H9 (cell line): ENCODE measurements at regions not wholly inside any gene's neighbourhood (a gene's known extent, or its start where the extent isn't known, plus 50 kb on each side); places are given as distances from the start of the nearest gene placed in this dataset.

Source experiments
- DNase-seq: peaks from one replicate; pipeline ENCODE4 v3.0.0-alpha.2; 2017
- H2AFZ ChIP-seq: one replicate; pipeline ENCODE4 v1.6.1; 2013; ENCODE audit warnings: mild to moderate bottlenecking, low read length, control low read depth, moderate library complexity
- H2AK5ac ChIP-seq: 2 replicates; pipeline ENCODE4 v1.6.1; 2013; ENCODE audit warnings: low read length, control low read depth, mixed read lengths; ENCODE audit not compliant: insufficient read length
- H2BK120ac ChIP-seq: one replicate; pipeline ENCODE4 v1.6.1; 2013; ENCODE audit warnings: low read depth, mild to moderate bottlenecking, low read length, control low read depth, inconsistent platforms; ENCODE audit not compliant: poor library complexity, severe bottlenecking
- H2BK12ac ChIP-seq: 2 replicates; pipeline ENCODE4 v1.6.1; 2013; ENCODE audit warnings: low read length, control low read depth, mixed read lengths, low read depth; ENCODE audit not compliant: insufficient read length
- H2BK15ac ChIP-seq: 2 replicates; pipeline ENCODE4 v1.6.1; 2013; ENCODE audit warnings: low read depth, low read length, control low read depth
- H2BK20ac ChIP-seq: one replicate; pipeline ENCODE4 v1.6.1; 2013; ENCODE audit warnings: low read depth, mild to moderate bottlenecking, low read length, control low read depth, inconsistent platforms; ENCODE audit not compliant: poor library complexity, severe bottlenecking
- H2BK5ac ChIP-seq: 2 replicates; pipeline ENCODE4 v1.6.1; 2013; ENCODE audit warnings: low read length, control low read depth, mixed read lengths; ENCODE audit not compliant: insufficient read length
- H3K14ac ChIP-seq: 2 replicates; pipeline ENCODE4 v1.6.1; 2013; ENCODE audit warnings: low read length, control low read depth; ENCODE audit not compliant: insufficient read depth
- H3K18ac ChIP-seq: 2 replicates; pipeline ENCODE4 v1.6.1; 2013; ENCODE audit warnings: low read depth, mild to moderate bottlenecking, mixed read lengths, low read length, control low read depth; ENCODE audit not compliant: insufficient read length
- H3K23ac ChIP-seq: 2 replicates; pipeline ENCODE4 v1.6.1; 2013; ENCODE audit warnings: low read length, control low read depth, mixed read lengths, low read depth; ENCODE audit not compliant: insufficient read length
- H3K23me2 ChIP-seq: 2 replicates; pipeline ENCODE4 v1.6.1; 2013; ENCODE audit warnings: low read depth, mild to moderate bottlenecking, mixed read lengths, low read length, control low read depth; ENCODE audit not compliant: insufficient read length, poor library complexity, severe bottlenecking
- H3K27ac ChIP-seq: 2 replicates; pipeline ENCODE4 v1.5.1; 2013; ENCODE audit warnings: low read length, control low read depth, mixed read lengths, low read depth; ENCODE audit not compliant: insufficient read length
- H3K27me3 ChIP-seq: 2 replicates; pipeline ENCODE4 v1.6.1; 2013; ENCODE audit warnings: low read length, control low read depth, inconsistent platforms; ENCODE audit not compliant: insufficient read depth
- H3K4ac ChIP-seq: 2 replicates; pipeline ENCODE4 v1.6.1; 2013; ENCODE audit warnings: low read depth, mild to moderate bottlenecking, control low read depth, inconsistent platforms, low read length, moderate library complexity
- H3K4me1 ChIP-seq: 2 replicates; pipeline ENCODE4 v1.6.1; 2013; ENCODE audit warnings: low read length, control low read depth, inconsistent platforms; ENCODE audit not compliant: insufficient read depth
- H3K4me2 ChIP-seq: 2 replicates; pipeline ENCODE4 v1.6.1; 2013; ENCODE audit warnings: low read length, control low read depth, mixed read lengths; ENCODE audit not compliant: insufficient read length, insufficient read depth
- H3K56ac ChIP-seq: 2 replicates; pipeline ENCODE4 v1.6.1; 2013; ENCODE audit warnings: low read depth, mild to moderate bottlenecking, mixed read lengths, low read length, control low read depth; ENCODE audit not compliant: insufficient read length
- H3K79me1 ChIP-seq: 2 replicates; pipeline ENCODE4 v1.6.1; 2013; ENCODE audit warnings: low read depth, mild to moderate bottlenecking, moderate library complexity, low read length, control low read depth, inconsistent platforms; ENCODE audit not compliant: insufficient read depth, poor library complexity, severe bottlenecking
- H3K79me2 ChIP-seq: 2 replicates; pipeline ENCODE4 v1.6.1; 2013; ENCODE audit warnings: low read length, control low read depth, inconsistent platforms; ENCODE audit not compliant: insufficient read depth
- H3K9ac ChIP-seq: 2 replicates; pipeline ENCODE4 v1.6.1; 2013; ENCODE audit warnings: low read length, control low read depth, mixed read lengths; ENCODE audit not compliant: insufficient read length; ENCODE audit errors: extremely low read depth
- H3K9me3 ChIP-seq: one replicate; pipeline ENCODE4 v1.6.1; 2013; ENCODE audit warnings: low read depth, low read length, inconsistent platforms; ENCODE audit not compliant: control insufficient read depth
- H3T11ph ChIP-seq: one replicate; pipeline ENCODE4 v1.6.1; 2013; ENCODE audit warnings: mild to moderate bottlenecking, low read length, control low read depth, inconsistent platforms
- H4K20me1 ChIP-seq: one replicate; pipeline ENCODE4 v1.6.1; 2013; ENCODE audit not compliant: control insufficient read depth, insufficient read length, insufficient read depth
- H4K5ac ChIP-seq: 2 replicates; pipeline ENCODE4 v1.6.1; 2013; ENCODE audit warnings: low read depth, mild to moderate bottlenecking, mixed read lengths, low read length, control low read depth; ENCODE audit not compliant: insufficient read length
- H4K8ac ChIP-seq: replicated peaks from 2 replicates; pipeline ENCODE4 v1.6.1; 2013; ENCODE audit warnings: low read length, control low read depth, mixed read lengths, low read depth; ENCODE audit not compliant: insufficient read length
- H4K91ac ChIP-seq: 2 replicates; pipeline ENCODE4 v1.6.1; 2013; ENCODE audit warnings: low read depth, mild to moderate bottlenecking, moderate library complexity, mixed read lengths, low read length, control low read depth; ENCODE audit not compliant: insufficient read length
- H3K27ac Mint-ChIP-seq, 3 experiments: 2 replicates in 2 of 3; 3 replicates in 1 of 3; pipeline ENCODE4 v1.8.0; 2020 to 2021; ENCODE audit warnings: mixed read lengths in 3 of 3, mild to moderate bottlenecking in 1 of 3, moderate library complexity in 1 of 3
- H3K27me3 Mint-ChIP-seq: 2 replicates; pipeline ENCODE4 v1.8.0; 2021; ENCODE audit warnings: low read depth, mild to moderate bottlenecking, moderate library complexity, mixed read lengths
- H3K36me3 Mint-ChIP-seq, 3 experiments: 2 replicates in 2 of 3; 3 replicates in 1 of 3; pipeline ENCODE4 v1.8.0; 2020 to 2021; ENCODE audit warnings: low read depth in 3 of 3, mixed read lengths in 3 of 3; ENCODE audit not compliant: insufficient read depth in 1 of 3
- H3K4me1 Mint-ChIP-seq, 2 experiments: 2 replicates each; pipeline ENCODE4 v1.8.0; 2020; ENCODE audit warnings: mixed read lengths in 2 of 2
- H3K4me3 Mint-ChIP-seq, 2 experiments: 2 replicates in 1 of 2; 3 replicates in 1 of 2; pipeline ENCODE4 v1.8.0; 2020 to 2021; ENCODE audit warnings: mild to moderate bottlenecking in 2 of 2, mixed read lengths in 2 of 2, moderate library complexity in 1 of 2
- H3K9me3 Mint-ChIP-seq, 2 experiments: 2 replicates in 1 of 2; 3 replicates in 1 of 2; pipeline ENCODE4 v1.8.0; 2020; ENCODE audit warnings: mild to moderate bottlenecking in 2 of 2, mixed read lengths in 2 of 2, moderate library complexity in 1 of 2
- CTCF ChIP-seq: fragments of 200-600 bp; sonication (generic); conservative IDR thresholded peaks from 3 replicates; pipeline ENCODE4 v1.8.0; 2021; ENCODE audit warnings: antibody characterized with exemption, mild to moderate bottlenecking

- H3K27me3 ChIP-seq = no peaks in the 10 kb centered on the region
- no peak for DNase-seq
- no peak overlapping the region for H4K91ac ChIP-seq
- H2BK120ac ChIP-seq = no peak overlapping the region
- no peak overlapping the region for H2AFZ ChIP-seq
- no peaks in the 10 kb centered on the region for H4K20me1 ChIP-seq
- no peak overlapping the region for H3K56ac ChIP-seq
- H3K4me1 Mint-ChIP-seq = no peaks in the 10 kb centered on the region; a peak in 1 of 4 replicates
- no peak overlapping the region for H3K27ac Mint-ChIP-seq
- H3K9ac ChIP-seq = no peak overlapping the region
- no peak overlapping the region for H2BK15ac ChIP-seq
- no peak overlapping the region for H2BK5ac ChIP-seq
- no peak overlapping the region for H3K4me3 Mint-ChIP-seq
- no peak overlapping the region for H3K27ac ChIP-seq
- no peak overlapping the region for H3K18ac ChIP-seq
- H3K4me1 ChIP-seq = no peaks in the 10 kb centered on the region
- no peak overlapping the region for H2AK5ac ChIP-seq
- H3K23me2 ChIP-seq = no peaks in the 10 kb centered on the region
- no peaks in the 10 kb centered on the region for H3K9me3 ChIP-seq
- peaks cover 15 to 20% of the 10 kb centered on the region in 2 experiments for H3K9me3 Mint-ChIP-seq
- no peaks in the 10 kb centered on the region for H3K79me2 ChIP-seq
- H3K79me1 ChIP-seq = no peaks in the 10 kb centered on the region
- no peak for TF ChIP-seq CTCF
- no peak overlapping the region for H3T11ph ChIP-seq
- H3K27me3 Mint-ChIP-seq = no peaks in the 10 kb centered on the region
- no peak overlapping the region for H3K14ac ChIP-seq
- H2BK20ac ChIP-seq = no peak overlapping the region
- no peak overlapping the region for H4K8ac ChIP-seq
- H2BK12ac ChIP-seq = no peak overlapping the region
- no peak overlapping the region for H3K4me2 ChIP-seq
- no peak overlapping the region for H3K4ac ChIP-seq
- H3K36me3 Mint-ChIP-seq = peaks cover 0 to 17% (median 8%) of the 10 kb centered on the region in 3 experiments; a peak in 5 of 7 replicates
- H3K23ac ChIP-seq = no peak overlapping the region
- no peak overlapping the region for H4K5ac ChIP-seq
Measured at GRCh38 chr10:18743926-18744325, 84.7 kb downstream of the ARL5B start.
